HEK293 (cell line): ENCODE measurements at regions not wholly inside any gene's neighbourhood (a gene's known extent, or its start where the extent isn't known, plus 50 kb on each side); places are given as distances from the start of the nearest gene placed in this dataset.

Experiments used
- AEBP2 ChIP-seq: fragments of 450-650 bp; formaldehyde crosslinking; IDR thresholded peaks from 2 replicates; pipeline ENCODE4 v1.5.1; 2016; ENCODE audit warnings: missing biosample characterization, missing genetic modification characterization, borderline replicate concordance
- CTCF ChIP-seq: fragments of 450-650 bp; formaldehyde crosslinking; IDR thresholded peaks from 2 replicates; pipeline ENCODE4 v1.5.1; 2016; ENCODE audit warnings: missing biosample characterization, missing genetic modification characterization
- ELK4 ChIP-seq: IDR thresholded peaks from 2 replicates; pipeline ENCODE4 v1.6.1; 2011; ENCODE audit warnings: mild to moderate bottlenecking, low read depth, low read length, borderline replicate concordance
- HOXA7 ChIP-seq: sonication (generic); formaldehyde crosslinking; IDR thresholded peaks from 2 replicates; pipeline ENCODE4 v1.8.1; 2022; ENCODE audit warnings: missing genetic modification reagents, borderline replicate concordance
- PATZ1 ChIP-seq: fragments of 450-650 bp; formaldehyde crosslinking; IDR thresholded peaks from 2 replicates; pipeline ENCODE4 v1.5.1; 2016; ENCODE audit warnings: missing biosample characterization, missing genetic modification characterization
- REST ChIP-seq: fragments of 450-650 bp; formaldehyde crosslinking; IDR thresholded peaks from 2 replicates; pipeline ENCODE4 v1.5.1; 2016; ENCODE audit warnings: missing biosample characterization, missing genetic modification characterization
- SETDB1 ChIP-seq: IDR thresholded peaks from one replicate; pipeline ENCODE4 v1.6.1; 2017; ENCODE audit warnings: mild to moderate bottlenecking, low read length, moderate library complexity, mixed read lengths; ENCODE audit not compliant: insufficient read length
- YY1 ChIP-seq: fragments of 450-650 bp; formaldehyde crosslinking; IDR thresholded peaks from 2 replicates; pipeline ENCODE4 v1.5.1; 2018; ENCODE audit warnings: missing biosample characterization, missing genetic modification characterization
- ZBTB1 ChIP-seq: fragments of 450-650 bp; formaldehyde crosslinking; IDR thresholded peaks from 2 replicates; pipeline ENCODE4 v1.5.1; 2016; ENCODE audit warnings: missing biosample characterization, missing genetic modification characterization
- ZNF112 ChIP-seq: fragments of 450-650 bp; formaldehyde crosslinking; IDR thresholded peaks from 2 replicates; pipeline ENCODE4 v1.5.0; 2017; ENCODE audit warnings: missing biosample characterization, missing genetic modification characterization
- ZNF677 ChIP-seq: fragments of 450-650 bp; IDR thresholded peaks from 2 replicates; pipeline ENCODE4 v1.5.0; 2018; ENCODE audit warnings: missing biosample characterization, mild to moderate bottlenecking, missing genetic modification characterization, moderate library complexity

- no peak for TF ChIP-seq YY1
- no peak for TF ChIP-seq ZNF112 (tag by site-specific recombination)
- TF ChIP-seq ELK4 = no peak
- TF ChIP-seq CTCF (tag by site-specific recombination) = no peak
- TF ChIP-seq AEBP2 (tag by site-specific recombination) = no peak
- TF ChIP-seq HOXA7 = no peak
- no peak for TF ChIP-seq ZNF677
- no peak for TF ChIP-seq ZBTB1 (tag by site-specific recombination)
- no peak for TF ChIP-seq REST (tag by site-specific recombination)
- no peak for TF ChIP-seq SETDB1
- TF ChIP-seq PATZ1 (tag by site-specific recombination) = no peak
Observed at GRCh38 chr12:74170645-74171477, 366.8 kb upstream of the ATXN7L3B start.
